ENCODE measurements at regions not wholly inside any gene's neighbourhood (a gene's known extent, or its start where the extent isn't known, plus 50 kb on each side); places are given as distances from the start of the nearest gene placed in this dataset.
"Not testable (repeated sequence)": the region's sequence is repeated elsewhere in the genome, so short reads cannot be mapped to it uniquely, and the experiment has no call there.

- no peak for DNase-seq (ENCODE audit: low spot score)
Observed at GRCh38 chr17:22138861-22139469, 446.6 kb downstream of the KCNJ18 start.

- no peak for DNase-seq (ENCODE audit: low spot score)
Observed at GRCh38 chr17:22142091-22142490, 449.8 kb downstream of the KCNJ18 start.

- no peak for DNase-seq (ENCODE audit: low spot score)
Observed at GRCh38 chr17:22145605-22146178, 453.4 kb downstream of the KCNJ18 start.

GRCh38 chr17:22158364-22158763 is 466.0 kb downstream of the KCNJ18 start:
- DNase-seq (ENCODE audit: low spot score), result no peak

- DNase-seq (ENCODE audit: low spot score), result no peak
Observed at GRCh38 chr17:22161376-22161775, 469.1 kb downstream of the KCNJ18 start.

- no peak for DNase-seq (ENCODE audit: low spot score)
Observed at GRCh38 chr17:22171631-22172030, 479.3 kb downstream of the KCNJ18 start.

GRCh38 chr17:22193113-22193512 is 500.8 kb downstream of the KCNJ18 start:
- DNase-seq (ENCODE audit: low spot score), result no peak

- not testable (repeated sequence) for DNase-seq (ENCODE audit: low spot score)
Observed at GRCh38 chr17:22200187-22200586, 507.9 kb downstream of the KCNJ18 start.

GRCh38 chr17:22202702-22203101 is 510.4 kb downstream of the KCNJ18 start:
- DNase-seq (ENCODE audit: low spot score), result no peak

- DNase-seq (ENCODE audit: low spot score), result no peak
Observed at GRCh38 chr17:22203208-22203715, 510.9 kb downstream of the KCNJ18 start.

GRCh38 chr17:22204076-22204475 is 511.8 kb downstream of the KCNJ18 start:
- DNase-seq (ENCODE audit: low spot score), result not testable (repeated sequence)

GRCh38 chr17:22210212-22210611 is 517.9 kb downstream of the KCNJ18 start:
- DNase-seq (ENCODE audit: low spot score), result not testable (repeated sequence)

GRCh38 chr17:22213169-22213568 is 520.8 kb downstream of the KCNJ18 start:
- not testable (repeated sequence) for DNase-seq (ENCODE audit: low spot score)

GRCh38 chr17:22217135-22217534 is 524.8 kb downstream of the KCNJ18 start:
- DNase-seq (ENCODE audit: low spot score), result no peak

GRCh38 chr17:22221344-22221743 is 529.0 kb downstream of the KCNJ18 start:
- no peak for DNase-seq (ENCODE audit: low spot score)

GRCh38 chr17:22226477-22226876 is 534.2 kb downstream of the KCNJ18 start:
- not testable (repeated sequence) for DNase-seq (ENCODE audit: low spot score)

- DNase-seq (ENCODE audit: low spot score), result not testable (repeated sequence)
Observed at GRCh38 chr17:22226932-22227331, 534.6 kb downstream of the KCNJ18 start.

- not testable (repeated sequence) for DNase-seq (ENCODE audit: low spot score)
Observed at GRCh38 chr17:22227699-22228553, 535.6 kb downstream of the KCNJ18 start.

GRCh38 chr17:22229821-22230220 is 537.5 kb downstream of the KCNJ18 start:
- DNase-seq (ENCODE audit: low spot score), result not testable (repeated sequence)

- no peak for DNase-seq (ENCODE audit: low spot score)
Observed at GRCh38 chr17:22233382-22233781, 541.1 kb downstream of the KCNJ18 start.

GRCh38 chr17:22242472-22242871 is 550.1 kb downstream of the KCNJ18 start:
- no peak for DNase-seq (ENCODE audit: low spot score)

- no peak for DNase-seq (ENCODE audit: low spot score)
Observed at GRCh38 chr17:22251498-22251897, 559.2 kb downstream of the KCNJ18 start.

GRCh38 chr17:22253007-22253406 is 560.7 kb downstream of the KCNJ18 start:
- no peak for DNase-seq (ENCODE audit: low spot score)
